ENCODE measurements at regions not wholly inside any gene's neighbourhood (a gene's known extent, or its start where the extent isn't known, plus 50 kb on each side); places are given as distances from the start of the nearest gene placed in this dataset.

DNA sequence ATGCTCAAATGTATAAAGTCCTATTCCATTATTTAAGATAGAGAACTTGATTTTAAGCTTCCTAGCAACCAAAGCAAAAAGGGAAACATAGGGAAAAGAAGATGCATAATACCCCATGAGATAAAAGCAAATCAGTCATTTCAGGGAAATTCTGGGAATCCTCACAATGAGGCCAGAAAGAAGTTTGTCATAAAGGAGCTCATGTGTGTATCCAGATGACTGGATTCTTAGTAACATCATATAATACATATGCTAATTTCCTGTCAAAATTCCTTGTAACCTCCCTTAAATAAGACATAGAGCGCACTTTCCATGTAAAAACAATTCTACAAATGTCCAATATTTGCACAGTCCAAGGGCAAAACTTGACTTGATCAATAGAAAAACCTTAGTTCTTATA, 411.0 kb upstream of the WWC1 start (continued):
- TF ChIP-seq, protein P1, sequence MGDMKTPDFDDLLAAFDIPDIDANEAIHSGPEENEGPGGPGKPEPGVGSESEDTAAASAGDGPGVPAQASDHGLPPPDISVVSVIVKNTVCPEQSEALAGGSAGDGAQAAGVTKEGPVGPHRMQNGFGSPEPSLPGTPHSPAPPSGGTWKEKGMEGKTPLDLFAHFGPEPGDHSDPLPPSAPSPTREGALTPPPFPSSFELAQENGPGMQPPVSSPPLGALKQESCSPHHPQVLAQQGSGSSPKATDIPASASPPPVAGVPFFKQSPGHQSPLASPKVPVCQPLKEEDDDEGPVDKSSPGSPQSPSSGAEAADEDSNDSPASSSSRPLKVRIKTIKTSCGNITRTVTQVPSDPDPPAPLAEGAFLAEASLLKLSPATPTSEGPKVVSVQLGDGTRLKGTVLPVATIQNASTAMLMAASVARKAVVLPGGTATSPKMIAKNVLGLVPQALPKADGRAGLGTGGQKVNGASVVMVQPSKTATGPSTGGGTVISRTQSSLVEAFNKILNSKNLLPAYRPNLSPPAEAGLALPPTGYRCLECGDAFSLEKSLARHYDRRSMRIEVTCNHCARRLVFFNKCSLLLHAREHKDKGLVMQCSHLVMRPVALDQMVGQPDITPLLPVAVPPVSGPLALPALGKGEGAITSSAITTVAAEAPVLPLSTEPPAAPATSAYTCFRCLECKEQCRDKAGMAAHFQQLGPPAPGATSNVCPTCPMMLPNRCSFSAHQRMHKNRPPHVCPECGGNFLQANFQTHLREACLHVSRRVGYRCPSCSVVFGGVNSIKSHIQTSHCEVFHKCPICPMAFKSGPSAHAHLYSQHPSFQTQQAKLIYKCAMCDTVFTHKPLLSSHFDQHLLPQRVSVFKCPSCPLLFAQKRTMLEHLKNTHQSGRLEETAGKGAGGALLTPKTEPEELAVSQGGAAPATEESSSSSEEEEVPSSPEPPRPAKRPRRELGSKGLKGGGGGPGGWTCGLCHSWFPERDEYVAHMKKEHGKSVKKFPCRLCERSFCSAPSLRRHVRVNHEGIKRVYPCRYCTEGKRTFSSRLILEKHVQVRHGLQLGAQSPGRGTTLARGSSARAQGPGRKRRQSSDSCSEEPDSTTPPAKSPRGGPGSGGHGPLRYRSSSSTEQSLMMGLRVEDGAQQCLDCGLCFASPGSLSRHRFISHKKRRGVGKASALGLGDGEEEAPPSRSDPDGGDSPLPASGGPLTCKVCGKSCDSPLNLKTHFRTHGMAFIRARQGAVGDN (CRISPR knock-in tag; IDR thresholded peaks at IDR 0.05), result no peak
- TF ChIP-seq RBM39 (IDR thresholded peaks at IDR 0.05; ENCODE audit: low read depth, low read length, poor library complexity, severe bottlenecking) (no peak), RAD51 (IDR thresholded peaks at IDR 0.05; ENCODE audit: borderline replicate concordance) (no peak)

DNA sequence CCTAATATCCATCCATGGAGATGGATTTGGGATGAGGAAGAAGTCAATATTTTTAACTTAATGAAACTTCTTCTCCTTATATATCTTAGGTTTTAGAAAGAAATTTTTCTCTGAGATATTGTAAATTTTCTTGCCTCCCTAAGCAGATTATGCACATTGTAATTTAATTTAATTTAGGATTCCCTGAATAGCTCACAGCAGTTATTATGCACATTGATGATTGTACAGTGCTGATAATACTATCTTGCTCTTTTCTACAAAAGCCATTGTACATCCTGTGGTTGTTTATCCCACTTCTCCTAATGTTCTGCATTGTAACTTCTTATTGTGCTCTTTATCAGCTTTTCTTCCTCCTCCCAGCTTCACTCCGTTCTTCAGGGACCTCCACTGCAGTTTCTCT, 410.4 kb upstream of the WWC1 start:
- WGBS (ENCODE audit: low lambda C conversion rate), result 4% methylated on average over 1 of the region's 1 CpG
- TF ChIP-seq ONECUT2 (CRISPR knock-in tag; IDR thresholded peaks at IDR 0.05) (no peak), REL (CRISPR knock-in tag; conservative IDR thresholded peaks at IDR 0.05) (no peak), NCOA1 (CRISPR knock-in tag; IDR thresholded peaks at IDR 0.05) (no peak), ZNF570 (CRISPR knock-in tag; IDR thresholded peaks at IDR 0.05; ENCODE audit: borderline replicate concordance) (no peak), BRD4 (CRISPR knock-in tag; IDR thresholded peaks at IDR 0.05) (no peak), HOXA3 (CRISPR knock-in tag; IDR thresholded peaks at IDR 0.05) (no peak), RFX5 (IDR thresholded peaks at IDR 0.05; ENCODE audit: low read depth, low read length) (no peak), ZNF7 (CRISPR knock-in tag; IDR thresholded peaks at IDR 0.05) (no peak), JUNB (CRISPR knock-in tag; IDR thresholded peaks at IDR 0.05; ENCODE audit: borderline replicate concordance) (no peak)
- TF ChIP-seq, protein P2, sequence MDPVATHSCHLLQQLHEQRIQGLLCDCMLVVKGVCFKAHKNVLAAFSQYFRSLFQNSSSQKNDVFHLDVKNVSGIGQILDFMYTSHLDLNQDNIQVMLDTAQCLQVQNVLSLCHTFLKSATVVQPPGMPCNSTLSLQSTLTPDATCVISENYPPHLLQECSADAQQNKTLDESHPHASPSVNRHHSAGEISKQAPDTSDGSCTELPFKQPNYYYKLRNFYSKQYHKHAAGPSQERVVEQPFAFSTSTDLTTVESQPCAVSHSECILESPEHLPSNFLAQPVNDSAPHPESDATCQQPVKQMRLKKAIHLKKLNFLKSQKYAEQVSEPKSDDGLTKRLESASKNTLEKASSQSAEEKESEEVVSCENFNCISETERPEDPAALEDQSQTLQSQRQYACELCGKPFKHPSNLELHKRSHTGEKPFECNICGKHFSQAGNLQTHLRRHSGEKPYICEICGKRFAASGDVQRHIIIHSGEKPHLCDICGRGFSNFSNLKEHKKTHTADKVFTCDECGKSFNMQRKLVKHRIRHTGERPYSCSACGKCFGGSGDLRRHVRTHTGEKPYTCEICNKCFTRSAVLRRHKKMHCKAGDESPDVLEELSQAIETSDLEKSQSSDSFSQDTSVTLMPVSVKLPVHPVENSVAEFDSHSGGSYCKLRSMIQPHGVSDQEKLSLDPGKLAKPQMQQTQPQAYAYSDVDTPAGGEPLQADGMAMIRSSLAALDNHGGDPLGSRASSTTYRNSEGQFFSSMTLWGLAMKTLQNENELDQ (CRISPR knock-in tag; IDR thresholded peaks at IDR 0.05; ENCODE audit: borderline replicate concordance), result no peak
- TF ChIP-seq, protein P3, sequence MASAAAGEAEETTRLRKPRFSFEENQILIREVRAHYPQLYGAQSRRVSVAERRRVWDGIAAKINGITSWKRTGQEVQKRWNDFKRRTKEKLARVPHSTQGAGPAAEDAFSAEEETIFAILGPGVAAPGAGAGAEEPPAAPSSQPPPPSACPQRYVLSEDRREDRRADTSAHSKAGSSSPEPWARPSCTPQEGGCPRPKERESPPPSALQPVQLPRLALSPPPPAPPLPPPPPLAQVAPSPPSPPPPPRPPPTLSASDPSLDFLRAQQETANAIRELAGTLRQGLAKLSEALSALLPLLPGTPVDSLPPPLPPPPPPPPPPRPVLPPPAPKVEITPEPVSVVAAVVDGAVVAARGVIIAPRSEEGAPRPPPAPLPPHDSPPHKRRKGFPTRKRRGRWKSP (CRISPR knock-in tag; IDR thresholded peaks at IDR 0.05), result no peak
- TF ChIP-seq, protein P4, sequence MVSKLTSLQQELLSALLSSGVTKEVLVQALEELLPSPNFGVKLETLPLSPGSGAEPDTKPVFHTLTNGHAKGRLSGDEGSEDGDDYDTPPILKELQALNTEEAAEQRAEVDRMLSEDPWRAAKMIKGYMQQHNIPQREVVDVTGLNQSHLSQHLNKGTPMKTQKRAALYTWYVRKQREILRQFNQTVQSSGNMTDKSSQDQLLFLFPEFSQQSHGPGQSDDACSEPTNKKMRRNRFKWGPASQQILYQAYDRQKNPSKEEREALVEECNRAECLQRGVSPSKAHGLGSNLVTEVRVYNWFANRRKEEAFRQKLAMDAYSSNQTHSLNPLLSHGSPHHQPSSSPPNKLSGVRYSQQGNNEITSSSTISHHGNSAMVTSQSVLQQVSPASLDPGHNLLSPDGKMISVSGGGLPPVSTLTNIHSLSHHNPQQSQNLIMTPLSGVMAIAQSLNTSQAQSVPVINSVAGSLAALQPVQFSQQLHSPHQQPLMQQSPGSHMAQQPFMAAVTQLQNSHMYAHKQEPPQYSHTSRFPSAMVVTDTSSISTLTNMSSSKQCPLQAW (CRISPR knock-in tag; IDR thresholded peaks at IDR 0.05), result no peak
- H3K9ac ChIP-seq (ENCODE audit: insufficient read depth, low read depth, low read length), result no peak overlapping the region
- no peaks in the 10 kb centered on the region for H4K20me1 ChIP-seq (ENCODE audit: insufficient read depth, low read length)
- H3K4me2 ChIP-seq (ENCODE audit: low read depth, low read length), result no peak overlapping the region
- intact Hi-C loops (cut with micrococcal nuclease; ENCODE audit: unreplicated experiment) (no loop called here), in situ Hi-C loops (cut with HindIII; ENCODE audit: extremely low pct_ligation_motif_present, low pct_unique_long_range_greater_than_20kb) (no loop called here)
- FAIRE-seq (no peak), DNase-seq (ENCODE audit: low spot score) (no peak), ATAC-seq (no peak)
- no peaks in the 10 kb centered on the region for H3K79me2 ChIP-seq (ENCODE audit: insufficient read depth, low read length)
- no TSS peak for BruUV-seq (replicated peaks)
- H3K27ac ChIP-seq (ENCODE audit: extremely low read length, insufficient read depth, low read length), result no peak overlapping the region
- no peaks in the 10 kb centered on the region for H3K36me3 ChIP-seq (replicated peaks in 1 of 2; ENCODE audit: control insufficient read depth in 1 of 2, insufficient read depth in 2 of 2, low read length in 2 of 2)
- POLR2A ChIA-PET, result no interaction called here
- H2AFZ ChIP-seq (ENCODE audit: low read length), result no peak overlapping the region
- no peaks in the 10 kb centered on the region for H3K4me1 ChIP-seq (ENCODE audit: insufficient read depth, low read length)
- H3K4me3 ChIP-seq (replicated peaks in 1 of 3; ENCODE audit: insufficient read depth in 1 of 3, low read depth in 2 of 3, low read length in 3 of 3), result no peak overlapping the region
- CTCF ChIA-PET (ENCODE audit: low intra/inter-chr PET ratio, low total read pairs), result no interaction called here
- H3K27me3 ChIP-seq (ENCODE audit: control insufficient read depth in 1 of 2, insufficient read depth in 2 of 2, low read length in 2 of 2), result no peaks in the 10 kb centered on the region
- no peaks in the 10 kb centered on the region; the same call in 1 of the 2 replicates for H3K9me3 ChIP-seq (ENCODE audit: low read length)
